HG03025 (cell line): ENCODE measurements at regions not wholly inside any gene's neighbourhood (a gene's known extent, or its start where the extent isn't known, plus 50 kb on each side); places are given as distances from the start of the nearest gene placed in this dataset.
"Not testable (repeated sequence)": the region's sequence is repeated elsewhere in the genome, so short reads cannot be mapped to it uniquely, and the experiment has no call there.

Experiments
- ATAC-seq: cut with Tn5 transposase; IDR thresholded peaks from one replicate; pipeline ENCODE4 v1.9.1; 2021; ENCODE audit warnings: mild to moderate bottlenecking, moderate library complexity; ENCODE audit not compliant: unreplicated experiment, low FRiP score

- no peak for ATAC-seq
These were observed 85.8 kb upstream of the DNAJC10 start for GRCh38 chr2:182630207-182630606.

DNA sequence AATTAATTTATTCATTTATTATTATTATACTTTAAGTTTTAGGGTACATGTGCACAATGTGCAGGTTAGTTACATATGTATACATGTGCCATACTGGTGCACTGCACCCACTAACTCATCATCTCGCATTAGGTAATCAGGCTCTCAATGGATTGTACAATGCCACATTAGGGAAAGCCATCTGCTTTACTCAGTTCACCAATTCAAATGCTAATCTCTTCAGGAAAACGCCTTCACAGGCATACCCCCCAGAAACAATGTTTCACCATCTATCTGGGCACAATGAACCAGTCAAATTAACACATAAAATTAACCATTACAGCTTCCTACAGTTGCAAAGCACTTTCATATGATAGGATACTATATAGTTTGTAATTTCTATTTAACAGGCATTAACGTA, 84.8 kb upstream of the DNAJC10 start:
- ATAC-seq: no peak

- ATAC-seq: no peak
These were observed 81.7 kb upstream of the DNAJC10 start for GRCh38 chr2:182634386-182634785.

DNA sequence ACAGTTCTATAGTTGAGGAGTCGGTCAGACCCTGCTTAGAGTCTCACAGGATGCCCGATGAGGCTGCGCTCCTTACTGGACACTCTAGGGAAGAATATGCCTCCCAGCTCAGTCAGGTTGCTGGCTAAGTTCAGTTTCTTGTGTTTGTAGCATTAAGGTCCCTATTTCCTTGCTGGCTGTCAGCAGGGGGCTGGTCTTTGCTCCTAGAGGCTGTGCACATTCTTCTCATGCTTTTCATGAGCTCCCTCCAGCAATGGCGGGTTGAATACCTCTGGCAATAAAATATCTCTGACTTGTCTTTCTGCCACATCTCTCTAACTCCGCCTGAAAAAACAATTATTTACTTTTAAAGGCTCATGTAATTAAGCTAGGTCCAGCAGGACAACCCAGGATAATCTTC, 79.4 kb upstream of the DNAJC10 start:
- ATAC-seq: no peak

DNA sequence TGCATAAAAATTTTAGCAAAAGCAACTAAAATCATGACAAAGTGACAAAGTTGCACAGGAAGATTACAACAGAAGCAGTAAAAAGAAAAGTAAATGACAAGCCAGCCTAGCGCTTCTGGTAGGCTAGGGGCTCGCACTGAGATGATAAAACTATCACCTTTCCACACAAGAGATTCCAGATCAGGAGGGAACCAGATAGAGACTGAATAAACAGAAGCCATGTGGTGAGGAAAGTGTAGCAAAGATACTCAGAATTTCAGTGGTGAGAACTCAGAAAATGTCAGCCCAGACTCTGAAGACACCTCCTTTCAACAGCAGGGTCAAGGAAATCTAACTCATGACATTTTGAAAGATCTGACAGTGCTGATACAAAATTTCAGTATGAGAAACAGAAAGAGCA, 77.4 kb upstream of the DNAJC10 start:
- no peak for ATAC-seq

DNA sequence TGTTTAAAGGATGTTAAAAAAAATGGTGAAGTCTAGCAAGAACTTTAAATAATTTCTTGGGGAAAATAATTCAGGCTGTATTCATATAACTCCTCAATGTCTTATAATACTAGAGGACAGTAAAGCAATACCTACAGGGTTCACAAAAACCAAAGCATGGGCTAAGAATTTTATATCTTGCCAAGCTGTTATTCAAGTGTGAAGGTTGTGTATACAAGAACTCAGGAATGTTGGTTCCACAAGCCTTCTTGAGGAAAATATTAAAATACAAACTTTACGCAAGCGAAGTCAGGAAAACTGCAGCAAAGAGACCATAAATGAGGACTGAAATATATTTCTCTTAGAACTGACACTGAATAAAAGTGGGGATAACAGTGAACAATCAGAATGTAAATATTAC, 76.1 kb upstream of the DNAJC10 start:
- no peak for ATAC-seq

DNA sequence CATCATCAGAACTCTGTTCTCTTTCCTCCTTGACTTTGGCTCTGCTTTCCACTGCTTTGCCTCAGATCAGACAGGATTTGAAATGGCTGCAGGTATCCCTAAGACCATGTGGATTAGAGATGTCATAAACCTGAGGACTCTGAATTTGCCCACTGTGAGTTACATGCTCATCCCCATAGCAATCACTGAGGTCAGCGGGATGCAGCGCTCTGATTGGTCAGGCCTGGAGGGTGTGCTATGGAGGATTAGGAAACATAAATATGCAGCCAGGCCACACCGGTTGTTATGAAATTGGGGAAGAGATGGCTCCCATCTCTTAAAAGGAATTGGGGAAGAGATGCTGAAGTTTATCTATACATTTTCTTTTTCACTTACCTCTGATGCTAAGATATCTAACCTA, 73.7 kb upstream of the DNAJC10 start:
- peak; percentile 100 for ATAC-seq

DNA sequence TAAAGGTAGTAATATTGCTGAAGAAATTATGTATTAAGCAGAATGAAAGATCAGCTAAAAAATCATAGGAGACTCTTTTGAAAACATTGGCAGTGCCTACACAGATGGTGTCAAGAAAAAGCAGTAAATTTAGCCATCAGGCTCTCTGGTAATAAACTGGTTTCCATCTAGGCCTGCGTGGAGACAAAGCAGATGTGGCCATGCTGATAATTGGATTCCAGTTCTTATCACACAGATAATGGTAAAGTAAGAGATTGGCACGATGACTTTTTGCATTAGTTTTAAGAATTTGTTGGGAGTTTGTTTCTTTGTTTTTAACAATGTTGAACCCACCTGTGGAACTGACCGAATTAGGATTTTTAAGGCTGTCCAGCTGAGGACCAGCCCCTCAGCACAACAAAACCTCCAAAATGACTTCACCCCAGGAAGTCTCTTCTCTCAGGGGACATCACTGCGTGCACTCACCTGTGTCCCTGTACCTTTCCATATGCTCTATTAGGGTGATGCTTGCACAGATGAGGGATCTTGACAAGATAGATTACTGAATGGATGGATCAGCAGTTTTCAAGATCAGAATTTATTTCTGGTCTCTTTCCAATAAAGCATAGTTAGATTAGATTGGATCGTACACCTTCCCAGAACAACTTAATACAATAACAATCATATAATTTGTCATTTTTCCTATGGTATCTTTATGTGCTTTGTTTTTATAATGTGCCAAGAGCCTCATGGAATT, 69.1 kb upstream of the DNAJC10 start:
- no peak for ATAC-seq

DNA sequence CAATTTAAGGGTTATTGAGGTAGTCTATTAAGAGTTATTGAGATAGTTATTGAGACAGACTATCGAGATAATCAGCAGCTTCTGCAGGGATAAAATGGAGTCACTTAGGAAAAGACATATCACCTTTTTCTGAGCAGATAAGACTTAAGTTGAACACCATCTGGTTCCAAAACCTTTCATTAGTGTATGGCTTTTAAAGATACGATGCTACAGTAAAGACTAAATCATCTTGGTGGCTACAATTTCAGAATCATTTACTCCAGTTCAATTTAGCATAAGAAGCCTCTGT, 68.6 kb upstream of the DNAJC10 start:
- no peak for ATAC-seq

- no peak for ATAC-seq
These were observed 66.7 kb upstream of the DNAJC10 start for GRCh38 chr2:182649316-182649715.

- no peak for ATAC-seq
These were observed 65.4 kb upstream of the DNAJC10 start for GRCh38 chr2:182650704-182651103.

DNA sequence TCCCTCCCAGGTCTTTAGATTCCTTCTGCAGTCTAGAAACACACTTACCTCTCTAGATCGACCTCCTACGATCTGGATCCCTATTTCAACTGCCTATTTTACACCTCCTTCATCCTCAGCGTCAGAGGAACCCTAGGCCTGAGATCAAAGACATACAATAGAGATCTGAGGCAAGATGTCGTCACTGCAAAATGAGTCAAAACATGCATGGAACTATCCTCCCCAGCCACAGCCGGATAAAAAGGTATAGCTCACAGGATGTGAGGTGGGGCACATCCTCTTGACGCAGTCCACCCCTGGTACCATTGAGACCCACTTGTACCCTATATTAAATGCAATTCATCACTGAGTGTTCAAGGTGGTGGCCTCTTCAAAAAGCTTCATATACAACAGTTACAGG, 63.7 kb upstream of the DNAJC10 start:
- ATAC-seq: no peak

DNA sequence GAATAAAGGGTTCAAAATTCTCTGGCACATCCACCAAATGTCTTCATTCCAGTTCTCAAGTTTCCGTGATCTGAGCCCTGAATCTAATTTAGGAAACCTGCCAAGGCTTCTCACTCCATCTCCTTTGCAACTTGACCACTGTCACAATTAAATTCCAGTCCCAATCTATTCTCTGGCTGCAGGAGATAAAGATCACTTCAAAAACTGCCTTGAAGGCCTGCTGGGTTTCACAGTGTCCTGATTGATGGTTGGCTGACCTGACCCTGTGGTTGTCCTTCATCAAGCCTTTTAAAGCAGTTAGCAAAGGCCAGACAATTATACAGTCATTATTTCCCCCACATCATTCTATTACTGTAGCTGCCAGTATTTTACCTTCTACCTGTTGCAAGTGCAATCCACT, 60.3 kb upstream of the DNAJC10 start:
- no peak for ATAC-seq

DNA sequence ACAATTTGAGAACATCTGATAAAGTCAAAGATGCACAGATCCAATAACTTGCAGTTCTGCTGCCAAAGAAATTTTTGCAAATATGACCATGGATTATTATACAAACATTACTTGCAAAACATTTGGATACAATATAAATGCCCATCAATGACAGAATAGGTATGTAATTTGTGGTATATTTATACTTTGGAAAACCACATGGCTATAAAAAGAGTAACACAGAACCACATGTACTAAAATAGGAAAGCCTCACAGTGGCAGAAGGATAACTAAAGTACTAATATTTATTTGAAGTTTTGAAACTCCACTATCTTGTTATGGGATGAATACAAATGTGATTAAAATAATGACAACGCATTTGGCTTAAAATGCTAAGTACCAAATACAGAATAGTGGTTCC, 51.8 kb upstream of the DNAJC10 start:
- no peak for ATAC-seq

- ATAC-seq: not testable (repeated sequence)
These were observed 50.6 kb upstream of the DNAJC10 start for GRCh38 chr2:182665500-182665899.
